Heart left ventricle (tissue), 16 donors: ENCODE measurements at regions not wholly inside any gene's neighbourhood (a gene's known extent, or its start where the extent isn't known, plus 50 kb on each side); places are given as distances from the start of the nearest gene placed in this dataset.

Experiments
- ATAC-seq, 4 donors: fragments of 200-7000 bp; cut with Tn5 transposase; one replicate each; pipeline ENCODE4 v1.9.1; 2020 to 2022; ENCODE audit warnings: moderate library complexity in 4 of 4, mild to moderate bottlenecking in 3 of 4, moderate number of reproducible peaks in 1 of 4
- DNase-seq, 5 donors: peaks; one replicate each; pipeline ENCODE4 v3.0.0-alpha.2; 2020
- H3K27ac ChIP-seq, 12 donors: fragments of 200-600 bp; sonication (generic) in 4 of 12; one replicate each; pipeline versions ENCODE4 v1.5.0 to v1.8.0; 2016 to 2022; ENCODE audit warnings: mild to moderate bottlenecking in 2 of 12
- H3K27me3 ChIP-seq, 9 donors: fragments of 200-600 bp; sonication (generic) in 2 of 9; one replicate each; pipeline versions ENCODE4 v1.5.1 to v1.8.0; 2016 to 2022; ENCODE audit warnings: mild to moderate bottlenecking in 3 of 9
- H3K36me3 ChIP-seq, 9 donors: fragments of 200-600 bp; sonication (generic) in 2 of 9; one replicate each; pipeline versions ENCODE4 v1.5.0 to v1.8.0; 2018 to 2022; ENCODE audit warnings: mild to moderate bottlenecking in 2 of 9
- H3K4me1 ChIP-seq, 12 donors: fragments of 200-600 bp; sonication (generic) in 4 of 12; one replicate each; pipeline versions ENCODE4 v1.5.0 to v1.8.0; 2016 to 2022; ENCODE audit warnings: mild to moderate bottlenecking in 3 of 12
- H3K4me3 ChIP-seq, 12 donors: fragments of 200-600 bp; sonication (generic) in 4 of 12; one replicate each; pipeline versions ENCODE4 v1.5.0 to v1.8.0; 2017 to 2022; ENCODE audit warnings: mild to moderate bottlenecking in 9 of 12, moderate library complexity in 4 of 12
- H3K9me3 ChIP-seq, 12 donors: fragments of 200-600 bp; sonication (generic) in 4 of 12; one replicate each; pipeline versions ENCODE4 v1.5.0 to v1.8.0; 2016 to 2022; ENCODE audit warnings: mild to moderate bottlenecking in 1 of 12
- POLR2A ChIP-seq, 2 donors: fragments of 450-650 bp; IDR thresholded peaks; one replicate each; pipeline ENCODE4 v1.6.1; 2017; ENCODE audit warnings: antibody characterized with exemption in 2 of 2, mild to moderate bottlenecking in 2 of 2, moderate library complexity in 2 of 2
- WGBS, 4 donors: extraction: QIAGEN DNeasy Blood & Tissue Kit in 2 of 4; methylation state at CpG; one replicate each; pipeline versions ENCODE4 v1.1.5 to v1.1.7; 2013 to 2018; 5-methylcytosine and 5-hydroxymethylcytosine counted together
- intact Hi-C, 10 donors: fragments of 100-400 bp; cut with DNase I; formaldehyde crosslinking; loops; one replicate each; pipeline versions ENCODE4 v1.11.1 to v1.14.2; 2022
- TF ChIP-seq, protein P1 (sequence below), 12 donors: fragments of 200-600 bp; sonication (generic) in 4 of 12; IDR thresholded peaks; one replicate each; pipeline versions ENCODE4 v1.5.0 to v1.8.0; 2018 to 2022; ENCODE audit warnings: antibody characterized with exemption in 12 of 12, mild to moderate bottlenecking in 5 of 12
- donor health status: ischemic (EF 13 %, LVEDD 7.1; RV severe dilation, severe dysfunction).
- donor health status: healthy with polysubstance abuse.
- donor health status: DM: no; HTN: yes; CAD: no.
- donor health status: DM: no; HTN: no; CAD: no.
- donor health status: ischemic (EF 25% LVEDD 6.9; RV normal size, moderate dysfunction).
- donor health status: ischemic (EF 25% LVEDD 5.7; RV mildly dilated, moderate dysfunction).
- donor health status: healthy.
- donor health status: DM: yes; HTN: yes; CAD: no.
- donor health status: ischemic (EF 35%, LVEDD 5.7; RV mildly dilated, moderate dysfunction).
- donor health status: nonischemic (EF 11% LVEDD 7.7; RV severe dilation, severe dysfunction).
- donor health status: DM: yes; HTN: yes; CAD: no.
- donor health status: PGD.
- donor health status: ischemic (EF 29% LVEDD 5.4; RV normal size, mild dysfunction).
- donor health status: nonischemic (EF 23%, LVEDD 6.1; RV moderate dilation, normal function).

DNA sequence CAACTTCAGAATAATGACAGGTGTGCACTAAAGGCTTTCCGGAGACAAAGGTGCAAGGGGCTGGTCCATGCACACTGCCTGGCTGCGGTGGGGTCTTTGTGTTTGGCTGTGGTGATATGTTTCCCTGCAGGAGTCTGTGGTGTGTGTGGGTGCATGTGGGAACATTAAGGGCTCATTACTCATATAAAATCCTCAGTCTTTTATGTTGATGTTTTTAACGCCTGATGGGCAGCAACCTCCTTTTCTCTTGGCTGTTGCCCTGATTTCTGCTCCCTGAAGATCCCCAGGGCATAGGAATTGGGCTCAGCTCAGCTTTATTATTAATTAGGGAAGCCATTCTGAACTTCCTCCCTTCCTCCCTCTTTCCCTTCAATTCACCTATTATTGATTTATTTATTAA is 67.6 kb upstream of the SPAG17 start:
- Histone ChIP-seq H3K27ac (no peak overlapping the region), H3K27me3 (no peaks in the 10 kb centered on the region), H3K4me1 (no peaks in the 10 kb centered on the region), H3K9me3 (no peaks in the 10 kb centered on the region), H3K4me3 (no peak overlapping the region), H3K36me3 (no peaks in the 10 kb centered on the region)
- ATAC-seq (no peak), DNase-seq (no peak)
- TF ChIP-seq POLR2A (IDR thresholded peaks at IDR 0.05) = no peak
- TF ChIP-seq, protein P1, sequence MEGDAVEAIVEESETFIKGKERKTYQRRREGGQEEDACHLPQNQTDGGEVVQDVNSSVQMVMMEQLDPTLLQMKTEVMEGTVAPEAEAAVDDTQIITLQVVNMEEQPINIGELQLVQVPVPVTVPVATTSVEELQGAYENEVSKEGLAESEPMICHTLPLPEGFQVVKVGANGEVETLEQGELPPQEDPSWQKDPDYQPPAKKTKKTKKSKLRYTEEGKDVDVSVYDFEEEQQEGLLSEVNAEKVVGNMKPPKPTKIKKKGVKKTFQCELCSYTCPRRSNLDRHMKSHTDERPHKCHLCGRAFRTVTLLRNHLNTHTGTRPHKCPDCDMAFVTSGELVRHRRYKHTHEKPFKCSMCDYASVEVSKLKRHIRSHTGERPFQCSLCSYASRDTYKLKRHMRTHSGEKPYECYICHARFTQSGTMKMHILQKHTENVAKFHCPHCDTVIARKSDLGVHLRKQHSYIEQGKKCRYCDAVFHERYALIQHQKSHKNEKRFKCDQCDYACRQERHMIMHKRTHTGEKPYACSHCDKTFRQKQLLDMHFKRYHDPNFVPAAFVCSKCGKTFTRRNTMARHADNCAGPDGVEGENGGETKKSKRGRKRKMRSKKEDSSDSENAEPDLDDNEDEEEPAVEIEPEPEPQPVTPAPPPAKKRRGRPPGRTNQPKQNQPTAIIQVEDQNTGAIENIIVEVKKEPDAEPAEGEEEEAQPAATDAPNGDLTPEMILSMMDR (IDR thresholded peaks at IDR 0.05) = no peak
- 72 to 83% (median 75%) methylated on average over 3 of the region's 3 CpGs for WGBS, 4 donors
- intact Hi-C loops = no loop called here

DNA sequence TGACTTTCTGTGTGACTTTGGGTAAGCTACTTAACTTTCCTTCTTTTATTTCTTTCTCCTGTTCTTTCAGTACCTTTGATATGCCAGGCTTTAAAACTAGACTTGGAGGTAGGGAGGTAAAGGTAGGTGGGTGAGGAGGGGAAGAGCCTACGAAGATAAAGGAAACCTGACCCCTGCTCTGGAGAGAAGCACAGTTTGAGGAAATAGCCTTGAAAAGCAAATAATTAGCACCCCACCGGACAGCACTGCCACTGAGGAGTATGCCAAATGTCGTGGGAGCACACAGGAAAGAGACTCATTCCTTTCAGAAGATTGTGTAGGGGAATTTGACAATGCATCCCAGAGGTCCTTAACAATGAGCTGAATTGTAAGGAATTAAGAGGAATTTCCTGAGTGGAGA is 65.2 kb upstream of the SPAG17 start:
- no peaks in the 10 kb centered on the region for H3K9me3 ChIP-seq
- no peaks in the 10 kb centered on the region for H3K36me3 ChIP-seq
- intact Hi-C loops = no loop called here
- H3K4me3 ChIP-seq = no peak overlapping the region
- no peak overlapping the region for H3K27ac ChIP-seq
- TF ChIP-seq POLR2A (IDR thresholded peaks at IDR 0.05) = no peak
- TF ChIP-seq, protein P1 (IDR thresholded peaks at IDR 0.05) = no peak
- H3K4me1 ChIP-seq = no peaks in the 10 kb centered on the region
- no peak for DNase-seq
- ATAC-seq = no peak
- H3K27me3 ChIP-seq = no peaks in the 10 kb centered on the region
- WGBS, 4 donors = 16 to 31% (median 22%) methylated on average over 3 of the region's 3 CpGs

DNA sequence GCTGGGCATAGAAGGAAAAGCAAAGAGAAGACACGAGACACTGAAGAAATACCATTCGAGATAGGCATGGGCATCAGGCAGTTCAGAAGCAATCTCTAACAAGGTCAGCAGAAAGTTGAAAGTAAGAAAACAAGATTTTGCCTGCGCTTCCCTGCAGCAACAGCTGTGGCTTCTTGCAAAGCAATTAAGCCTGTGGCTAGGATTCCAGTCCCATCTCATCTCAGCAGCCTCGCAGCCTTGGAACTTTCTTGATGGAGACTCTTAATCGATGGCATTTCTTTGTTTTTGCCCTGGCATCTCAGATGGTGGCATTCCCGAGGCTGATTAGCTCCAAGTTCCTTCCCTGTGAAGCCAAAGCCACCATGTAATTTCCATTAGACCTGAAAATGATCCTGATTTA is 64.6 kb upstream of the SPAG17 start:
- TF ChIP-seq, protein P1 (IDR thresholded peaks at IDR 0.05) = no peak
- TF ChIP-seq POLR2A (IDR thresholded peaks at IDR 0.05) = no peak

GRCh38 chr1:118247593-118247992 is 62.6 kb upstream of the SPAG17 start:
- H3K4me1 ChIP-seq = no peaks in the 10 kb centered on the region
- intact Hi-C loops = no loop called here
- no peak for TF ChIP-seq POLR2A (IDR thresholded peaks at IDR 0.05)
- TF ChIP-seq, protein P1 (IDR thresholded peaks at IDR 0.05) = peak in 2 of 12 donors; percentile 18 to 20
- no peak overlapping the region for H3K4me3 ChIP-seq
- WGBS, 4 donors = 75 to 80% (median 77%) methylated on average over 3 of the region's 3 CpGs
- DNase-seq (no peak), ATAC-seq (no peak)
- no peaks in the 10 kb centered on the region for H3K36me3 ChIP-seq
- no peaks in the 10 kb centered on the region for H3K27me3 ChIP-seq
- H3K9me3 ChIP-seq = no peaks in the 10 kb centered on the region
- no peak overlapping the region for H3K27ac ChIP-seq

More for the DNA sequence above, 64.6 kb upstream of the SPAG17 start:
- Histone ChIP-seq H3K4me1 (no peaks in the 10 kb centered on the region), H3K4me3 (no peak overlapping the region), H3K36me3 (no peaks in the 10 kb centered on the region), H3K27ac (no peak overlapping the region), H3K9me3 (no peaks in the 10 kb centered on the region), H3K27me3 (no peaks in the 10 kb centered on the region)
- intact Hi-C loops = no loop called here
- ATAC-seq = no peak
- 61 to 74% (median 69%) methylated on average over 6 of the region's 6 CpGs for WGBS, 4 donors
- no peak for DNase-seq
